Thyroid gland (tissue), 4 donors: ENCODE measurements at regions not wholly inside any gene's neighbourhood (a gene's known extent, or its start where the extent isn't known, plus 50 kb on each side); places are given as distances from the start of the nearest gene placed in this dataset.
"Not testable (repeated sequence)": the region's sequence is repeated elsewhere in the genome, so short reads cannot be mapped to it uniquely, and the experiment has no call there.

Experiments
- DNase-seq, 2 donors: peaks; one replicate each; pipeline ENCODE4 v3.0.0-alpha.2; 2019
- H3K27ac ChIP-seq, 3 donors: fragments of 200-600 bp; sonication (generic); 1 replicate in 2 of 3; 2 replicates in 1 of 3; pipeline ENCODE4 v1.5.1; 2016 to 2019; ENCODE audit warnings: mild to moderate bottlenecking in 1 of 3, moderate library complexity in 1 of 3
- H3K27me3 ChIP-seq: fragments of 200-600 bp; sonication (generic); one replicate; pipeline ENCODE4 v1.5.1; 2019
- H3K36me3 ChIP-seq, 2 donors: fragments of 200-600 bp; sonication (generic); one replicate each; pipeline ENCODE4 v1.5.1; 2016 to 2019
- H3K4me1 ChIP-seq, 2 donors: fragments of 200-600 bp; sonication (generic); one replicate each; pipeline ENCODE4 v1.5.1; 2017 to 2019
- H3K4me3 ChIP-seq, 3 donors: fragments of 200-600 bp; sonication (generic); replicated peaks in 1 of 3; 1 replicate in 2 of 3; 2 replicates in 1 of 3; pipeline ENCODE4 v1.5.1; 2016; ENCODE audit warnings: mild to moderate bottlenecking in 1 of 3
- H3K9me3 ChIP-seq: fragments of 200-600 bp; sonication (generic); one replicate; pipeline ENCODE4 v1.5.1; 2017
- POLR2A ChIP-seq, 2 donors: fragments of 450-650 bp; IDR thresholded peaks; one replicate each; pipeline ENCODE4 v1.6.1; 2017; ENCODE audit warnings: antibody characterized with exemption in 2 of 2, mild to moderate bottlenecking in 2 of 2, moderate library complexity in 1 of 2
- WGBS, 2 donors: methylation state at CpG; one replicate each; pipeline ENCODE4 v1.1.5; 2017; 5-methylcytosine and 5-hydroxymethylcytosine counted together
- intact Hi-C: fragments of 100-400 bp; cut with DNase I; formaldehyde crosslinking; loops from one replicate; pipeline ENCODE4 v1.15.1; 2023
- TF ChIP-seq, protein P1 (sequence below), 6 experiments: fragments of 200-600 bp in 3 of 6; fragments of 450-650 bp in 3 of 6; sonication (generic) in 3 of 6; IDR thresholded peaks; one replicate each; pipeline ENCODE4 v1.5.1; 2016 to 2019; ENCODE audit warnings: antibody characterized with exemption in 6 of 6, mild to moderate bottlenecking in 2 of 6, inconsistent platforms in 1 of 6, moderate library complexity in 1 of 6

DNA sequence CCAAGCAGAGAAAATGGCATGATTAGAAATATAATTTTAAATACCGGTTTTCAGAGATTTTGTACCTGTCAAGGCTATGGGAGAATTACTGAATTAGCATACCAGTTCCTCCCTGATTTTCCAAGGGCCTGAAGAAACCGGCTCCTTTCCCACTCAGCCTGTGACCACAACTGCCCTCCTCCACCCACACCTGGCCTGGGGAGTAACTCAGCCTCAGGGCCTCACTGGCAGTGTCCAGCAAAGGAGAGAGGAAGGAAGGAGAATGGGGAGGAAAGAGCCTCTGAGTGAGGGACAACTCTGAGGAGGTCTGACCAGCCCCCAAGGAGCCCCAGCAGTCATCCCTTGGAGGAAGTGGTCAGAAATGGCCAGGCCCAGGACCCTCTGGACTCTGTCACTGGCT, 98.0 kb upstream of the LYZL2 start:
- no peak overlapping the region for H3K27ac ChIP-seq
- no peaks in the 10 kb centered on the region for H3K4me1 ChIP-seq
- DNase-seq: no peak
- TF ChIP-seq POLR2A (IDR thresholded peaks at IDR 0.05): no peak
- TF ChIP-seq, protein P1, sequence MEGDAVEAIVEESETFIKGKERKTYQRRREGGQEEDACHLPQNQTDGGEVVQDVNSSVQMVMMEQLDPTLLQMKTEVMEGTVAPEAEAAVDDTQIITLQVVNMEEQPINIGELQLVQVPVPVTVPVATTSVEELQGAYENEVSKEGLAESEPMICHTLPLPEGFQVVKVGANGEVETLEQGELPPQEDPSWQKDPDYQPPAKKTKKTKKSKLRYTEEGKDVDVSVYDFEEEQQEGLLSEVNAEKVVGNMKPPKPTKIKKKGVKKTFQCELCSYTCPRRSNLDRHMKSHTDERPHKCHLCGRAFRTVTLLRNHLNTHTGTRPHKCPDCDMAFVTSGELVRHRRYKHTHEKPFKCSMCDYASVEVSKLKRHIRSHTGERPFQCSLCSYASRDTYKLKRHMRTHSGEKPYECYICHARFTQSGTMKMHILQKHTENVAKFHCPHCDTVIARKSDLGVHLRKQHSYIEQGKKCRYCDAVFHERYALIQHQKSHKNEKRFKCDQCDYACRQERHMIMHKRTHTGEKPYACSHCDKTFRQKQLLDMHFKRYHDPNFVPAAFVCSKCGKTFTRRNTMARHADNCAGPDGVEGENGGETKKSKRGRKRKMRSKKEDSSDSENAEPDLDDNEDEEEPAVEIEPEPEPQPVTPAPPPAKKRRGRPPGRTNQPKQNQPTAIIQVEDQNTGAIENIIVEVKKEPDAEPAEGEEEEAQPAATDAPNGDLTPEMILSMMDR (IDR thresholded peaks at IDR 0.05): no peak
- intact Hi-C loops: loop anchor here (10.0 kb wide), 1 partner anchor 737 kb away; no protein-coding TSS in a partner anchor
- no peaks in the 10 kb centered on the region for H3K9me3 ChIP-seq
- H3K36me3 ChIP-seq: no peaks in the 10 kb centered on the region
- no peaks in the 10 kb centered on the region for H3K27me3 ChIP-seq
- WGBS, 2 donors: 52 to 62% methylated on average over 2 of the region's 2 CpGs
- no peak overlapping the region for H3K4me3 ChIP-seq

DNA sequence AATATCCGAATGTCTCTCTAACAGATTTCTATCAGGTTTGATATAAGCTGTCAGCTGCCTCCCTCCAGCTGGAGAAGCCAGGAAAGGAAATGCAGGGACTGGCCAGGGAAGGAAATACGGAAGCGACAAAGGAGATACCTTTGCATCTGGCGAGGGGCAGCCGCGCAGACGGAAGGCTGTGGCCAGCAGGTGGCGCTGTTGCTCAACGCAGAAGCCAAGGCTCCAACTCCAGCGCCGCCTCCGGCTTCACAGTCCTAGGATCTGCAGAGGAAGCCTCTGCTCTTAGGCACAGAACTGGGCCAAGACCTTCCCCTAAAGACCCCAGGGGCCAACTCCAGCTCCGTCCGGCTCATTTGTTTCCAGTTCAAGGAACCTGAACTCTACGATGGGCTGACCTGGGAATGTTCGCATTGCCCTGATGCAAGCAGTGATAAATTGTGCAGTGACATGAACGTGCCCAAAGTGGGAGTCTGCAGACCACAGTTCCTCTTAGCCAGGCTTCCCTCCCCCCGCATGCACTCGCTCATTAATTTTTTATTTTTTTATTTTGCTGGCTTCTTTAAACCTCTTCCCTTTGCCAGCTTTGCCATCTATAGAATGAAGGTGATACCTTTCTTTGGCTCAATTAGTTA, 97.3 kb upstream of the LYZL2 start:
- peak; percentile 73 to 80 for DNase-seq

DNA sequence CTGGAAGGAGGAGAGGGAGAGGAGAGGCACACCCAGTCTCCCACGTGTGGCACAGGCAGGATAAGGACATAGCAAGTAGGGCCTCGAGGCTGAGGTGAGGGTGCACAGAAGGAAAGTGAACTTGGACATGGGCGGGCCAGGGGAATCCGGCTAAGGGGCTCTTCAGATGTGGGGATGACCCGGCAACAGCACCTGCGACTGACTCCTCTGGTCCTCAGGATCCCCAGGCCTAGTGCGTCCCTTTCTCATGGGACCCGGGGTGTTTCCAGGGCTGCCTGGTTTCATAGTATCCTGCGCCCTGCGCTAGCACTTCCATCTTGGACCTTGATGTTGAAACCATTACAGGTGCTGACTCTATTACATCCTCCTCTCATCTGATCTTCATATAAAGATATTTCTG, 96.1 kb upstream of the LYZL2 start:
- Histone ChIP-seq H3K27ac (no peak overlapping the region), H3K4me3 (no peak overlapping the region), H3K9me3 (no peaks in the 10 kb centered on the region), H3K4me1 (no peaks in the 10 kb centered on the region), H3K27me3 (no peaks in the 10 kb centered on the region), H3K36me3 (no peaks in the 10 kb centered on the region)
- 91% methylated on average over 10 of the region's 10 CpGs for WGBS, 2 donors
- DNase-seq: no peak
- intact Hi-C loops: loop anchor here (10.0 kb wide), 1 partner anchor 739 kb away; no protein-coding TSS in a partner anchor
- no peak for TF ChIP-seq POLR2A (IDR thresholded peaks at IDR 0.05)
- TF ChIP-seq, protein P1 (IDR thresholded peaks at IDR 0.05): no peak

More for the DNA sequence above, 97.3 kb upstream of the LYZL2 start:
- H3K4me1 ChIP-seq, H3K4me3 ChIP-seq, H3K9me3 ChIP-seq, H3K27ac ChIP-seq, H3K36me3 ChIP-seq, H3K27me3 ChIP-seq: not testable (repeated sequence)
- WGBS, 2 donors: 8 to 12% methylated on average over 18 to 19 of the region's 19 CpGs
- intact Hi-C loops: loop anchor here (10.0 kb wide), 1 partner anchor 738 kb away; no protein-coding TSS in a partner anchor
- TF ChIP-seq, protein P1 (IDR thresholded peaks at IDR 0.05): peak in 5 of 6 experiments; percentile 14 to 63 (median 40)

DNA sequence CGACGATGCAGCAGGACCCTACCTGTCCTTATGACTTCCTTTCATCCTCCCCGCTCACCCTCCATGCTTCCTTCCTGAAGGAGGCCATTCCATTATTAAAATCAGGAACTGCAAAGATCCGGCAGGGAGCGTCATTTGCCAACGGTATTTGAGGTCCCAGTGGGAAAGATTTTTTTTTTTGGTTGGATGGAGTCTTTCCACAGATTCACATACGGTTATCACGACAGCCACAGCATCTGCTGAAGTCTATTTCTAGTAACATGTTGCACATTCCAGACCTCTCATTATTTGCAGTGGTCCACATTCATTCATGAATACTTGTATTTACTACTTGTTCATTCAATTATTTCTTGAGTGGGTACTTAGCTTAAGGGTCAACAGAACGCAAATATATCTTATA, 94.7 kb upstream of the LYZL2 start:
- TF ChIP-seq POLR2A (IDR thresholded peaks at IDR 0.05): no peak
- TF ChIP-seq, protein P1 (IDR thresholded peaks at IDR 0.05): no peak
- Histone ChIP-seq H3K27me3 (no peaks in the 10 kb centered on the region), H3K36me3 (no peaks in the 10 kb centered on the region), H3K27ac (no peak overlapping the region), H3K4me3 (no peak overlapping the region), H3K9me3 (no peaks in the 10 kb centered on the region), H3K4me1 (no peaks in the 10 kb centered on the region)
- no peak for DNase-seq
- 71 to 75% methylated on average over 9 of the region's 9 CpGs for WGBS, 2 donors
- intact Hi-C loops: loop anchor here (10.0 kb wide), 1 partner anchor 741 kb away; no protein-coding TSS in a partner anchor

DNA sequence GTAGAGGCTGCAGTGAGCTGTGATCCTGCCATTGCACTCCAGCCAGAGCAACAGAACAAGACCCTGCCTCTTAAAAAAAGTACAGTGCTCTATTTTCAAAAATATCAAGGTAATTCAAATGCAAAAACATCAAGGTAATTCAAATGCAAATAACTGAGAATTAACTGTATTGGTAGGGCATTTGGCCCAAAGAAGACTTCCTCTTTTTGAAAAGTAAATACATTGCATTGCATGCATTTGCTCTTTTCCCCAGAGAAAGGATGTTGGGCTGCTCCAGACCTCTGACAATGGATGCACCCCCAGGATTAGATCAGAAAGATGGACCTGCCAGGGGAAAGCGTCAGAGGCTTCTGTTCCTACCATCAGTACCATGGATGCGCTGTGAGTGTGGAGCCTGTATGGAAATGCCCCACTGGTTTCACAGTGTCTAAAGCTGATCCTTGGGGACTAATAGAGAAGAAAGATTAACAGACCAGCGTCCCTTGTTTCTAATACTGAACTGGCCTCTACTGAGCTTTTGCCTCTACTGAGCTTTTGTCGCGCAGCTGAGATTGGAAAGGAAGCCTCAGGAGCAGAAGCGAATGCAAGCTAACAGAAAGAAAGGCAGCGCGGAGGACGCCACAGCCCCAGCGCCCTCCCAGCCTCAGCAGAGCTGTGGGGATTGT, 93.5 kb upstream of the LYZL2 start:
- intact Hi-C loops: loop anchor here (10.0 kb wide), 1 partner anchor 742 kb away; no protein-coding TSS in a partner anchor
- Histone ChIP-seq H3K27me3 (no peaks in the 10 kb centered on the region), H3K4me1 (no peaks in the 10 kb centered on the region), H3K9me3 (no peaks in the 10 kb centered on the region), H3K36me3 (no peaks in the 10 kb centered on the region), H3K4me3 (no peak overlapping the region), H3K27ac (no peak overlapping the region)
- no peak for DNase-seq
- 90 to 92% methylated on average over 10 of the region's 10 CpGs for WGBS, 2 donors
- TF ChIP-seq, protein P1 (IDR thresholded peaks at IDR 0.05): no peak
- no peak for TF ChIP-seq POLR2A (IDR thresholded peaks at IDR 0.05)
